Chondrocyte (in vitro differentiated cells): ENCODE measurements at regions not wholly inside any gene's neighbourhood (a gene's known extent, or its start where the extent isn't known, plus 50 kb on each side); places are given as distances from the start of the nearest gene placed in this dataset.

Source experiments
- DNase-seq: peaks from one replicate; pipeline ENCODE4 v3.0.0; 2021; ENCODE audit warnings: mixed read lengths, low spot score
- H3K27ac Mint-ChIP-seq: one replicate; pipeline ENCODE4 v1.8.0; 2021; ENCODE audit warnings: mild to moderate bottlenecking, moderate library complexity, mixed read lengths; ENCODE audit not compliant: unreplicated experiment
- H3K27me3 Mint-ChIP-seq: 2 replicates; pipeline ENCODE4 v1.8.0; 2021; ENCODE audit warnings: low read depth, mixed read lengths
- H3K36me3 Mint-ChIP-seq: 2 replicates; pipeline ENCODE4 v1.8.0; 2021; ENCODE audit warnings: low read depth, mixed read lengths
- H3K4me1 Mint-ChIP-seq: 2 replicates; pipeline ENCODE4 v1.8.0; 2021; ENCODE audit warnings: low read depth, mild to moderate bottlenecking, mixed read lengths
- H3K4me3 Mint-ChIP-seq: one replicate; pipeline ENCODE4 v1.8.0; 2021; ENCODE audit warnings: mild to moderate bottlenecking, moderate library complexity, mixed read lengths; ENCODE audit not compliant: unreplicated experiment
- H3K9me3 Mint-ChIP-seq: 2 replicates; pipeline ENCODE4 v1.8.0; 2021; ENCODE audit warnings: low read depth, mixed read lengths
- CTCF ChIP-seq: fragments of 200-600 bp; sonication (generic); IDR thresholded peaks from 2 replicates; pipeline ENCODE4 v1.5.0; 2021; ENCODE audit warnings: antibody characterized with exemption, mild to moderate bottlenecking, moderate library complexity

DNA sequence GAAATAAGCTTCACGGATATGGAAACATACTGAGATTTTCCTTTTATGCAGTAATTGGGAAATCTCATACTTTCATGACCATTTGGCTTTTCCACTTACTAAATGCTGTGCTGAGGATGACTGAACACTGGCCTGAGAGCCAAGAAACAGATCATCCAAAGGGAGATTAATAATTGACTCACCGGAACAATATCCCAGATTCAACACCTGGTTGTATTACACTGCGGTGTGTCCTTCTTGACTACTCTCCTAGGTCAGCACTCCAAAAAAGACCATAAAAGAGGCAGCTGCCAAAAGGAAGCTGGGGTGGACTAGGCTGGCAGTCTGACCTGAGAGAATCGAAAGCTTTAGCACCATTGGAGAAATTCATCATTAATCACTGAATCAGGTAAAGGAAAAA, 469.1 kb downstream of the CBLN2 start:
- Mint-ChIP-seq H3K9me3 (peaks cover 11% of the 10 kb centered on the region), H3K4me1 (no peaks in the 10 kb centered on the region), H3K4me3 (no peak overlapping the region), H3K27me3 (peaks cover 3% of the 10 kb centered on the region), H3K27ac (no peak overlapping the region), H3K36me3 (no peaks in the 10 kb centered on the region)
- DNase-seq = no peak
- no peak for TF ChIP-seq CTCF

GRCh38 chr18:72063001-72063400, 481.1 kb downstream of the CBLN2 start:
- Mint-ChIP-seq H3K36me3 (no peaks in the 10 kb centered on the region), H3K27me3 (peaks cover 8% of the 10 kb centered on the region)

DNA sequence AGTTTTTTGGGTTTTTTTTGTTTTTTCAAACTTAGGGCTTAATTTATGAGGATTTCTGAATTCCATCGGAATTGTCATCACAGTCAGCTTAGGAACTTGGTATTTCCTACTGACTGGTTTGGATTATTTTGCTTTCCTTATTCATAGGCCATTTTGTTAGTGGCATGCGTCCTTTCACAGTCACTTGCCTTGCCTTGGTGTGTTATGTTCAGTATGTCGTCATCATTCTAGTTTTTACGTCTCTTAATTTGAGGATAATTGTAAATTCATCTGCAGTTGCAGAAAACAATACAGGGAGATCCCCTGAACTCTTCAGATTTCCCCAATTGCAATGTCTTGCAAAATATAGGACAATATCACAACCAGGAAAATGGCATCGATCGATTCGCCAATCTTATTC, 485.3 kb downstream of the CBLN2 start:
- no peak for DNase-seq
- Mint-ChIP-seq H3K9me3 (no peaks in the 10 kb centered on the region), H3K36me3 (no peaks in the 10 kb centered on the region), H3K4me3 (no peak overlapping the region), H3K4me1 (no peaks in the 10 kb centered on the region), H3K27ac (no peak overlapping the region), H3K27me3 (peaks cover 5% of the 10 kb centered on the region)
- no peak for TF ChIP-seq CTCF

More at GRCh38 chr18:72063001-72063400, 481.1 kb downstream of the CBLN2 start:
- DNase-seq = no peak
- Mint-ChIP-seq H3K9me3 (no peaks in the 10 kb centered on the region), H3K4me3 (no peak overlapping the region), H3K4me1 (no peaks in the 10 kb centered on the region), H3K27ac (no peak overlapping the region)
- TF ChIP-seq CTCF = no peak

- Mint-ChIP-seq H3K27me3 (peaks cover 3% of the 10 kb centered on the region), H3K4me3 (no peak overlapping the region), H3K9me3 (no peaks in the 10 kb centered on the region), H3K27ac (no peak overlapping the region), H3K4me1 (no peaks in the 10 kb centered on the region), H3K36me3 (no peaks in the 10 kb centered on the region)
- TF ChIP-seq CTCF = no peak
- DNase-seq = no peak
Observed at GRCh38 chr18:72056171-72056570, 488.0 kb downstream of the CBLN2 start.

DNA sequence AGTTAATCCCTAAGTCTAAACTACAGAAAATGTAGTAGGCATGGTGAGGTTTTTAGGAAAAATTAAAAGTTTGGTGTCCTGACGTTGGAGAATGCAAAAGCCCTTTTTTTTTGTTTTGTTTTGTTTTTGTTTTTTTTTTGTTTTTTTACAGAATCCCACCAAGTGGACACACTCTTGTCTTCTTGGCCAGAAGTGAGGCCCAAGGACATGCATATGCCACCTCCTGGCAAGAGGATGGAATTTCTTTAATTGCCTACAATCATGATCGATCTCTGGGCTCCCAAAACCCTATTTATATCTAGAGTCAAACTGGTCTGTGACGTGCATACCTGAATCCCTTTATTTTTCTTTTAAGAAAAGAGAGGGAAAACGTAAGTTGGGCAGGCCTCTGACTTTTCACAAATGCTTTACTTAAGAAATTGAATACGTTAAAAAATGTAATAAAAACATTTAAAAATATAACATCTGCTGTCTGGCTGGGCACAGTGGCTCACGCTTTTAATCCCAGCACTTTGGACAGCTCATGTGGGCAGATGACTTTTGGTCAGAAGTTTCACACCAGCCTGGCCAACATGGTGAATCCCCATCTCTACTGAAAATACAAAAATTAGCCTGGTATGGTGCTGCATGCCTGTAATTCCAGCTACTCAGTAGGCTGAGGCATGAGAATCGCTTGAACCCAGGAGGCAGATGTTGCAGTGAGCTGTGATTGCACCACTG, 502.7 kb downstream of the CBLN2 start:
- Mint-ChIP-seq H3K27ac (no peak overlapping the region), H3K4me1 (no peaks in the 10 kb centered on the region), H3K27me3 (no peaks in the 10 kb centered on the region)

More for the DNA sequence above, 502.7 kb downstream of the CBLN2 start:
- no peaks in the 10 kb centered on the region for H3K9me3 Mint-ChIP-seq
- H3K4me3 Mint-ChIP-seq = no peak overlapping the region
- H3K36me3 Mint-ChIP-seq = no peaks in the 10 kb centered on the region
- no peak for DNase-seq
- TF ChIP-seq CTCF = peak; percentile 13
